ENCODE measurements at regions not wholly inside any gene's neighbourhood (a gene's known extent, or its start where the extent isn't known, plus 50 kb on each side); places are given as distances from the start of the nearest gene placed in this dataset.

DNA sequence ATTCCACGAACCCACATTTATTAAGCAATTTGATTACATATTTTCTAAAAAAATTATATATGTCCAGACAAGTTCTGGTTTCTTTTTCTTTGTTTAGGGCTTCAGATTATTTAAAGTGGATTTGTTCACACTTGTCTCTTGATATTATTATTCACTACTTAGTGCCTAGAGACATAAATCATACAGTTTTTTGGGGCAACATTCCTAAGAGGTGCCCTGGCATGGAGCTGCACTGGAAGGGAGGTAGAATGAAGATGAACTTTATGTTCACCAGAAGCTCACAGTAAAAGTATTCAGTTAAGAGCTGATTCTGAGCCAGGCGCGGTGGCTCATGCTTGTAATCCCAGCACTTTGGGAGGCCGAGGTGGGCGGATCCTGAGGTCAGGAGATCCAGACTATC is 762.7 kb upstream of the TMEFF2 start:
- H3K9me3 ChIP-seq, result peaks cover 2% of the 10 kb centered on the region
- no peak overlapping the region for H3K4me3 ChIP-seq
- no peak overlapping the region for H3K27ac ChIP-seq
- no peaks in the 10 kb centered on the region for H3K36me3 ChIP-seq
- 57% methylated on average over 5 of the region's 5 CpGs for WGBS
- H3K4me1 ChIP-seq, result no peaks in the 10 kb centered on the region
- no peak for DNase-seq (ENCODE audit: low spot score in 2 of 2)
- H3K27me3 ChIP-seq, result no peaks in the 10 kb centered on the region
- TF ChIP-seq EP300 (IDR thresholded peaks at IDR 0.05) (no peak), POLR2A (IDR thresholded peaks at IDR 0.05) (no peak)
- TF ChIP-seq, protein P1, sequence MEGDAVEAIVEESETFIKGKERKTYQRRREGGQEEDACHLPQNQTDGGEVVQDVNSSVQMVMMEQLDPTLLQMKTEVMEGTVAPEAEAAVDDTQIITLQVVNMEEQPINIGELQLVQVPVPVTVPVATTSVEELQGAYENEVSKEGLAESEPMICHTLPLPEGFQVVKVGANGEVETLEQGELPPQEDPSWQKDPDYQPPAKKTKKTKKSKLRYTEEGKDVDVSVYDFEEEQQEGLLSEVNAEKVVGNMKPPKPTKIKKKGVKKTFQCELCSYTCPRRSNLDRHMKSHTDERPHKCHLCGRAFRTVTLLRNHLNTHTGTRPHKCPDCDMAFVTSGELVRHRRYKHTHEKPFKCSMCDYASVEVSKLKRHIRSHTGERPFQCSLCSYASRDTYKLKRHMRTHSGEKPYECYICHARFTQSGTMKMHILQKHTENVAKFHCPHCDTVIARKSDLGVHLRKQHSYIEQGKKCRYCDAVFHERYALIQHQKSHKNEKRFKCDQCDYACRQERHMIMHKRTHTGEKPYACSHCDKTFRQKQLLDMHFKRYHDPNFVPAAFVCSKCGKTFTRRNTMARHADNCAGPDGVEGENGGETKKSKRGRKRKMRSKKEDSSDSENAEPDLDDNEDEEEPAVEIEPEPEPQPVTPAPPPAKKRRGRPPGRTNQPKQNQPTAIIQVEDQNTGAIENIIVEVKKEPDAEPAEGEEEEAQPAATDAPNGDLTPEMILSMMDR (IDR thresholded peaks at IDR 0.05), result no peak

DNA sequence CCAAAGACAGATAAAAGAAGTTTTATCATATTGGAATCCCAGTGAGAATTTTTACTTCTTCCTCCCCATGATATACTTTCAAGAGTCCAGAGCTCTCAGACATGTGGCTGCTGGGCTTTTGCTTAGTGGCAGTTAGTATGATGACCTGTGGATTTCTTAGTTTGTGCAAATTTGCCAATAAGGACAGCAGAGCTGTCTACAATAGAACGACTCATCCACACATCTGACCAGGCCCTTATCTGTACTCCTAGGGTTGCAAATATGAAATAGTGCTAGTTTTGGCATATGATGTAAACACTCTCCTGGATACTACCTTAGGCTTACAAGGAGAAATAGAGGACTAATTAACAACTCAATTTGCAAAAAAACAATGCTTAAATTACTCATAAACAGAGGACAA is 758.4 kb upstream of the TMEFF2 start:
- 86% methylated on average over 1 of the region's 1 CpG for WGBS
- no peak for DNase-seq (ENCODE audit: low spot score in 2 of 2)
- TF ChIP-seq POLR2AphosphoS5 (IDR thresholded peaks at IDR 0.05) (no peak), POLR2A (IDR thresholded peaks at IDR 0.05) (no peak), EP300 (IDR thresholded peaks at IDR 0.05) (no peak)
- TF ChIP-seq, protein P1 (IDR thresholded peaks at IDR 0.05), result no peak
- Histone ChIP-seq H3K27me3 (no peaks in the 10 kb centered on the region), H3K9me3 (peaks cover 2% of the 10 kb centered on the region), H3K27ac (no peak overlapping the region), H3K4me3 (no peak overlapping the region), H3K4me1 (no peaks in the 10 kb centered on the region), H3K36me3 (no peaks in the 10 kb centered on the region)

DNA sequence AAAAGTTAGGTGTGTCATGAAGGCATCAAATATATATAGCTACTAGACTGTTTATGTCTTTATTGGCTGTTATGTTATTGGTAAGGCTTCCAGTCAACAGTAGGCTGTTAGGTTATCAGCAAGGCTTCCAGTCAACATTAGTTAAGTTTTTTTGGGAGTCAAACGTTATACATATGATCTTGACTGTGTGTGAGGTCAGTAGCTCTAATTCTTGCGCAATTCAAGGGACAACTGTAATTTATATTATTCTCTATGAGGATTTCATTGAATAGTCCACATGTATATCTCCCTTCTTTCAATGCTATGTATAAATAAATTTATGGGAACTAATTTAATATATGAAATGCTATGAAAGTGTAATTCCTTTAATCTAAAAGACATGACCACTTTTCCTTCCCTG is 757.5 kb upstream of the TMEFF2 start:
- DNase-seq (ENCODE audit: low spot score in 2 of 2), result no peak
- no peak overlapping the region for H3K4me3 ChIP-seq
- WGBS, result 63% methylated on average over 2 of the region's 2 CpGs
- no peaks in the 10 kb centered on the region for H3K36me3 ChIP-seq
- no peak overlapping the region for H3K27ac ChIP-seq
- no peaks in the 10 kb centered on the region for H3K27me3 ChIP-seq
- TF ChIP-seq POLR2A (IDR thresholded peaks at IDR 0.05), result no peak
- TF ChIP-seq, protein P1 (IDR thresholded peaks at IDR 0.05), result no peak
- no peak for TF ChIP-seq EP300 (IDR thresholded peaks at IDR 0.05)
- no peak for TF ChIP-seq POLR2AphosphoS5 (IDR thresholded peaks at IDR 0.05)
- no peaks in the 10 kb centered on the region for H3K9me3 ChIP-seq
- H3K4me1 ChIP-seq, result no peaks in the 10 kb centered on the region

- DNase-seq (ENCODE audit: low spot score in 2 of 2), result no peak
- H3K27me3 ChIP-seq, result no peaks in the 10 kb centered on the region
Measured at GRCh38 chr2:192948316-192948715, 753.6 kb upstream of the TMEFF2 start.

DNA sequence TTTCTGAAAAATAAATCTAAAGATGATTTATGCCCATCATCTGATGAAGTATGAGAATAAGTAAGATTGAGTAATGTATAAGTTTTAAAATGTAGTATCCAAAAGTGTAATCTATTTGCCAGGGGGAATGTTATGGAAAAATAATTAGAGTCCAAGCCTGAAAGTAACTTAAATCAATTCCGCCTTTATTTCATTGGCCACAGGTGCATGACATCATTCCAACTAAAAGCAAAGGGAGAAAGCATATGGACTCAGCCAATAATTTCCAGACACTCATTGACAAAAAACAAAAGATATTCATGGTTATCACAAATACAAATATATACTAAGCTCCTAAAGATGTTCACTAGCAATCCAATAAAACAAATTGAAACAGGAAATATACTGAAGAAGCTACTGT is 752.6 kb upstream of the TMEFF2 start:
- Histone ChIP-seq H3K27me3 (no peaks in the 10 kb centered on the region), H3K4me1 (no peaks in the 10 kb centered on the region), H3K36me3 (no peaks in the 10 kb centered on the region), H3K9me3 (no peaks in the 10 kb centered on the region), H3K27ac (no peak overlapping the region), H3K4me3 (no peak overlapping the region)
- no peak for DNase-seq (ENCODE audit: low spot score in 2 of 2)
- TF ChIP-seq POLR2AphosphoS5 (IDR thresholded peaks at IDR 0.05) (no peak), POLR2A (IDR thresholded peaks at IDR 0.05) (no peak), EP300 (IDR thresholded peaks at IDR 0.05) (no peak)
- TF ChIP-seq, protein P1 (IDR thresholded peaks at IDR 0.05), result no peak
- 96% methylated on average over 1 of the region's 1 CpG for WGBS

More at GRCh38 chr2:192948316-192948715, 753.6 kb upstream of the TMEFF2 start:
- Histone ChIP-seq H3K4me1 (no peaks in the 10 kb centered on the region), H3K27ac (no peak overlapping the region), H3K4me3 (no peak overlapping the region), H3K9me3 (no peaks in the 10 kb centered on the region), H3K36me3 (no peaks in the 10 kb centered on the region)
- no peak for TF ChIP-seq POLR2AphosphoS5 (IDR thresholded peaks at IDR 0.05)
- no peak for TF ChIP-seq EP300 (IDR thresholded peaks at IDR 0.05)
- TF ChIP-seq POLR2A (IDR thresholded peaks at IDR 0.05), result no peak
- TF ChIP-seq, protein P1 (IDR thresholded peaks at IDR 0.05), result no peak
- 35% methylated on average over 3 of the region's 3 CpGs for WGBS

Data from suprapubic skin (tissue), 4 donors.